Stimulated activated CD8-positive, alpha-beta memory T cell treated with anti-CD3 and anti-CD28 coated beads, Interleukin-15, amount 100 ng/mL, for 4 hours (primary cell): ENCODE measurements at regions not wholly inside any gene's neighbourhood (a gene's known extent, or its start where the extent isn't known, plus 50 kb on each side); places are given as distances from the start of the nearest gene placed in this dataset.
A peak's percentile ranks its signal among the peaks of the same experiment; 100 is the strongest.

Source experiments
- DNase-seq, 2 donors: peaks; one replicate each; pipeline ENCODE4 v3.0.0-alpha.2; 2020; ENCODE audit warnings: low read depth in 2 of 2

DNA sequence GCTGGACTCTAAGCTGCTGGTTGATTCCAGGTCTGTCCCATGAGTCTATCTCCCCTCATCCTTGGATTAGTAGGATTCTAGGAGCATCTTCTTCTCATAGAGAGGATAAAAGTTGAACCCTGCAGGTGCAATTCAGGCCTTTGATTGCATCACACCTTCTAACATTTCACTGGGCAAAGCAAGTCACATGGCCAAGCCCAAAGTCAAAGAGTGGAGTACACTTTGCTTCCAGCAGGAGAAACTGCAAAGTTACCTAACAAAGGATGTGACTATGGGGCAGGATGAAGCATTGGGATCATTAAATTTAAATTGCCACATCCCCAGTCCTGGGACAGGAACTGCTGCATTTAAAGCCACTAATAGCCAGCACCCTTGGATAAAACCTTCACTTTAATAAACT lies 51.0 kb upstream of the EGFLAM start:
- no peak for DNase-seq

DNA sequence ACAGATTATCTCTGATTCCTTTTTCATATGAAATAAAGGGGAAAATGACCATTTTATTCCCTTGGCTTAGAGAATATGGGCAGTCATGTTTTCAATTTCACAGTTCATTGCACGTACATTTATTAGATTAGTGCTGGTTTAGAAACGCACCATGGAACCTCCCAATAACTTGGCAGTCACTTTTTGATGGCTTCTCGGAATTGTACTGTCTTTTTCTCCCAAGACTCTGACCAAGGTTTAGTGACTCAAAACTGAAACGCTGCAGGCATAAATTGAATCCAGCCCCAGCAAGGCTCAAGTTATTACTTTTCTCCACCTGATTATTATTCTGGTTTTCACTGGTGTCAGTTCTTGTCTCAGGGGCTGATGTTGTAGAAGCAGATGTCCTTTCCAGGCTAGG lies 55.6 kb upstream of the EGFLAM start:
- no peak for DNase-seq

DNA sequence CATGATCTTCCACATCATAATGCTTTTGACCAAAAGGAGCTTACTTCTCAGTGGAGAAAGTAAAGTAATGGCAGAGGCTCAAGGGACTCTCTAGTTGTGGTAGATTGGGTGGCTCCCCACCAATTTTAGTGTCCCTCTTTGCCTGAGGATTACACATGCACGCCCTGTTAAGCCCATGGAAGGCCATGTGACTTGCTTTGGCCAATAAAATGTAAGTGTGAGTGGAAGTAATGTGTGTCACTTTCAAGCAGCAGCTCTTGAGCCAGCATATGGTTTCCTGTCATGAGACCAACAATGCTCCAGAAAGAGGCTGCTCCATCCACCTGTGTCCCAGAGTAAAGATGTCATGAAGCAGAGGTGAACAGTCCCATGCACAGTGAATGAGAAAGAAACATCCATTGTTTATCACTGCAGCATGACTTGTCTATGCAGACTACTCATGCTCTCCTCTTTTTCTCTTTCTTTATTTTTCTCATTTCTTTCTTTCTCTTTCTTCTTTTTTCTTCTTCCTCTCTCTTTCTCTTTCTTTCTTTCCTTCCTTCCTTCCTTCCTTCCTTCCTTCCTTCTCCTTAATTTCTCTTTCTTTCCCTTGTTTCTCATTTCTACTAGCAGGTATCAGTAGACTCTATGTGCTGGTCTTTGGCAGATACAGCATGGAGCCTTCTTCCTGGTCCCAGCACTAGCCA lies 57.3 kb upstream of the EGFLAM start:
- DNase-seq: no peak

DNA sequence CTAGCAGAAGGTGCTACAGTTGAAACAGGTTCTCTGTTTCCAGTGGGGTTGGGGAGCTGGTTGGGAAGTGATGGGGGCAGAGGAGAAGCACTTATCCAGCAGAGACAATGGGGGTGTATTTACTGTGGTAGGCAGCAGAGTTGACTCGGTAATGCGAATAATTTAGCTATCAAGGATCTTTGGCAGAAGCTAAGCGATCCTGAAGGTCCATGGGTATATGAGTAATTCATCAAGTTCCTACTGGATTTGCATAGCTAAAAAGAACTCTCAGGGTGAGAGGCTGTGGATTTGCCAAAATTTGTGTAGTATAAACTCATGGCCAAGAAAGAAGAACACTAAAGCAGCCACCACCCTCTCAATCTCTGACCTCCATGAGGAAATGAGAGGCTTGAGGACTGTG lies 61.2 kb upstream of the EGFLAM start:
- no peak for DNase-seq

DNA sequence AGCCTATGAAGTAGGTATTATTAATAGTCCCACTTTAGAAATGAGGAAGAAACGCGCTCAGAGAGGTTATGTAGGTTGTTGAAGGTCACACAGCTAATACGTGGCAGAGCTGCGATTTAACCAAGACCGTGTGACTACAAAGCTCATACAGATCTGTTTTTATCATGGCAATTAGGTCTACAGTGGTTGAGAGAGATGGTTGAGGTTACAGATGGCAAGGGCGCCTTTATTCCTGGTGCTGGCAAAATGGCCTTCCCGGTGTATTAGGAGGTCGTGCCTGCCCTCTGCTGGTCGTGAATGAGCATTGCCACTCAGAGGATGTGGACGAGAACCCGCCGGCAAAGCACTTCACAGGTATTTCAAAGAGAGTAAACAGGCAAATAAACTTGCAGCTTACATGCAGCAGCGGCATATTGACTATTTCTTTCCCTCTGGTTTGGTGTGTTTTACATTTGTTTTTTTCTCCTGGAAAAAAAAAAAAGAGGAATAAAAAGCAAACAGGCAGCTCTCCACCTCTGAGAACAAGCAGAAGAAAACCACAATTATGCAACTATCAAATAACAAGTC lies 65.3 kb upstream of the EGFLAM start:
- DNase-seq: peak; percentile 7 to 21

DNA sequence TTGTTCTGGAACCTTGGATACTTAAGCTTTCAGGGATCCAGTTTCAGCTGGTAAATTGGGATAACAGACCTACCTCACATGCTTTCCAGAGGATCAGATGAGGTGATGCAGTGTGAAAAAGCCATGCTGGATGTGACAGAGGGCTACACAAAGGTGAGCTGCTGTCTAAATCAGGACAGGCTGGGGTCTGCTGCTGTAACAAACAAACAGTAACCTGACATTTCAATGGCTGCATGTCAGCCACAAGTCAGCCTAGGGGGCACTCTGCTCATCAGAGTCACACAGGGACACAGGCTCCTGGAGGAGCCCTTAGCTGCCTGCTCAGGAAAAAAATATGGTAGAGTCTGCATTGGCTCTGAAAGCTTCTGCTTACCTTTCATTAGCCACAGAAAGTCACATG lies 66.7 kb upstream of the EGFLAM start:
- no peak for DNase-seq

DNA sequence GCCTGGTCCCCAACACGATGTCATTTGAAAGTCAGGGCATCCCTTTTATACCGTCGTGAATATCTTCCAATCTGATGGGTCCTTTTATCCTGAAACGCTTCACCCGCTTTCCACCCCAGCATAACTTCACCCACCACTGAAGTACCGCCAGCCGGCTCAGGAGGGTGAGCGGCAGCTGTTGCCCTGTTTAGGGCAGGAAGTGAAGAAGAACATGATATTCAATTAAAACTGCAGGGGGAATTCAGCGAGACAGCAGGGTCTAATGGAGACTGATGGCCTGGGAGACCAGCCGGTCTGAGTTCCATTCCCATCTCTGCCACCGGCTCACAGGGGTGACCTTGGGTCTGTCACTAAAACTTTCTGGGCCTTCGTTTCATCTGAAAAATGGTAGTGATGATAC lies 68.2 kb upstream of the EGFLAM start:
- DNase-seq: no peak

DNA sequence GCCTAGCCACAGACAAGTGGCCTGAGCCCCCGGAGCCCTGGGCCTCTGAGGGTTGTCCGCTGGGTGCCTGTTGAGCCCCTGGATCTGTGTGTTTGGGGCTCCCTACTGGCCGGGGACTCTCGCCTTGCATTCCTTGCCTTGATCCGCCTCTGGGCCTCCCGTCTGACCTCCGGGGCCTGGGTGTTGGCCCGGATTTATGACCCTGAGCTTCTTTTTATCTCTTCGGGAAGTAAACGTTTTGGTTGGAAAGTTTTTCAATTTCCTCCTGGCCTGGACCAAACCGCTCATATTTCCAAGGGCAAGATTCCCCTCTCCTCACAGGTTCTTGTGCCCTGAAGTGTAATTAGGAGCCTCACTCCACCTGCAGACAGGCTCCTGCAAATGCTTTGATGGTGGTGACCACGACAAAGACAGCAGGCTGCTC lies 69.3 kb upstream of the EGFLAM start:
- DNase-seq: no peak

DNA sequence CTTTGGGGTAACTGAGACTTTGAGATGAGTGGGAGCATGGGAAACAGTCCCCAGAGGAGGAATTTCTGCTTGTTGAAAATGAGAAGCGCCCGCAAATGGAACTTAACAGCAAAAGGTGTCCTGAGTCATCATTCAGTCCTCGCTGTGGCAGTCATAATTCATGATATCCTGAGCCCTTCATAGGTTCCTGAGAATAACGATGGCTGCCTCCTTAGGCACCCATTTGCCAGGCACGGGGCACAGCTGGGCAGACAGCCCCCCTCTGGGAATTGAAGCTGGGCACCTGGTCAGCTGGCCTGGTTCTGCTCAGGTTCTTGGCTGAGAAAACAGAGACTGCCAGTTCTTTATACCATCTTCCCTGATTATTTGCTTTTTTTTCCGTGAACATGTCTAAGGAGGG lies 69.8 kb upstream of the EGFLAM start:
- no peak for DNase-seq

DNA sequence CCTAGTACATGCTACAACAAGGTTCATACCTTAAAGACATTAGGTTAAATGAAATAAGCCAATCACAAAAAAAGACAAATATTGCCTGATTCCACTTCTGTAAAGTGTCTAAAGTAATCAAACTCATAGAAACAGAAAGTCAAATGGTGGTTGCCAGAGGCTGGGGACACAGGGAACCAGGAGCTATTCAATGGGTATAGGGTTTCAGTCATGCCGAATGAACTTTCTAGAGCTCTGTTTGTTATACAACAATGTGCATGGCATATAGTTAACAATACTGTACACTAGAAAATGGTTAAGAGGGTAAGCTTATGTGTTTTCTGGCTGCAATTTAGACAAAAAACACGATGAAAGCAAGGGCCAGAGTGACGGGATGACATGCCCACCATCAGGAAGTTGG lies 70.8 kb upstream of the EGFLAM start:
- no peak for DNase-seq

DNA sequence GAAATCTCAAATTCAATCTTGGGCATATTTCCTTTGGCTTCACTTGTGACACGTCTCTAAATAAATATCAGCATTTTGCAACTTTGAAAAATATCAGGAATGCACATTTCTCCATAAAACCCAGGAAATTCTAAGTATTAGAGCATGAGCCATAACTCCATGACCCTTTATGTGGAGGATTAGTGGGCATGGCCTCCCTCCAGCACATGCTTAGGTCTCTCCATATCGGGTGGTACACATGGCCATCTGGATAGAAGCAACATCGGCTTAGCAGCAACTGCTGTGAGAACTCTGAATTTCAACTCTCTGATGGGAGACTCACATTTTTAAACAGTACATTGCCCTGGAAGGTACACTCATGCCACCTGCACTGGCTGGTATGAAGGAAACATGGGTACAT lies 73.7 kb upstream of the EGFLAM start:
- no peak for DNase-seq

DNA sequence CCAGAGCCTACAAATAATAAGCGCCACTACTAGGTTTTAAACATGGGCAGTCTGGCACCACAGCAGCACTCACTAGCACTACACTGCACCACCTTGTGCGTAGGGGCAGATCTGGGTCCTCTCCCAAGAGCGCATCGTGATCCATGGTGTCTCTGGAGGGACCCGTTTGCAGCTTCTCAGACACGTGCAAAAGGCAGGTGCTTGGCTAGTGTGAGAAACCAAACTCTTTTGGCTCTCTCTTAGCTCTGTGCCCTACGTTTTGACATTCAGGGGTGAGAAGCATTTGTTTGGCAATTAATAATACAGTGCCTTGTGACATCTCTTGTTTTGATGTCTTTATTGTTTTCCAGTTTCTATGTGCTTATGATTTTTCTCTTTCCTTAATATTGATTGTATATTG lies 75.4 kb upstream of the EGFLAM start:
- no peak for DNase-seq

DNA sequence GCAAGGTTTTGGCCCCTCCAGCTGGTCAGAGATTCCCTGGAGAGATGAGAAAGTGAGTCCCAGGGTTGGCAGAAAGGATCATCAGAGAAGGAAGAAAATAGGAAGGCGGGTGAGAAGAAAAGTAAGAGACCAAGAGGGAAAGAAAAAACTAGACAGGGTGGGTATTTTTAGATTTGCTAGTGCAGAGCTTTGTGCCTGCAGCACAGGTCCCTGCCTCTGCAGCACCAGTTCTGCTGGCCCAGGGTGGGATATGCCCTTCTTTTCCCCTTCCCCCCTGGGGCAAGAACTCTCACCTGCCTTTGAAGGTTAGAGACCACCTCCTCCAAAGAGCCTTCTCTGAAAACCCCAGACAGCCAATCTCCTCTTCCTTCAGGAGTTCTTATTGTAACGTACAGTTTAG lies 90.3 kb upstream of the EGFLAM start:
- DNase-seq: no peak

DNA sequence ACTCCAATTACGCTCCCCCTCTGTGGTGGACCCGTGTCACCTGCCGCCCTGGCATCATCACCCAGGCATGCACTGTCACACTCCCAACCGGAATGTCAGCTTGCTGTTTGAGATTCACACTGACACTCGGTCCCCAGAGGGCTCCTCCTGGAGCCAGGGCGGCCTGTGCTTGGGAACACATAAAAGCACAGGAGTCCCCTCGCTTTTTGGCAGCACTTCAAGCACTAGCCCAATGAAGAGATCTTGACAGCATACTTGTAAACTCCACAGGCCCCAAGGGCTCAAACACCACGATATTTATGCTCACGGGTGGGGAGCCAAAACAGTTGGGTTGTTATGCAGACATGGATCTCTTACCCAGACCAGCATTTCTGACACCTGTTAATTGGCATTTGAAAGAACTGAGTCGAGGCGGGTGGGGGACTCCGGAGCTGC lies 90.8 kb upstream of the EGFLAM start:
- DNase-seq: no peak

DNA sequence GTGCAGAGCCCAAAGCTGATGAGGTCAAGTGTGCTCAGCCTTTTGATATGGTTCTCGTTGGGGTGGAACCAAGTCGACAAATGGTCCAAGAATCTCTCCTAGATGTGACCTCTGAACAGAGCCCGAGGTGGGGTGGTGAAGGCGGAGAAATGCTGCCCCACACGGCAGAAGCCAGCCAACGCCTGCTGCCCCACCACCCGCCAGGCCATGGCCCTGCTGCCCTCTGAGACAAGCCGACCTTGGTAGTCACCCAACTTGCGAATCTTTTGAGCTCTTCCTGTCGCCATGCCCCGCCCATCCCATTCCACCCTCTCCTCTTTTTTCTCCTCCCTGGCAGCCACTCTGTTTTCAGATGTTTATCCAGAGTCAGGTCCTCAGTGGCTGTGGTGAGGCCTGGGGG lies 91.5 kb upstream of the EGFLAM start:
- DNase-seq: no peak

DNA sequence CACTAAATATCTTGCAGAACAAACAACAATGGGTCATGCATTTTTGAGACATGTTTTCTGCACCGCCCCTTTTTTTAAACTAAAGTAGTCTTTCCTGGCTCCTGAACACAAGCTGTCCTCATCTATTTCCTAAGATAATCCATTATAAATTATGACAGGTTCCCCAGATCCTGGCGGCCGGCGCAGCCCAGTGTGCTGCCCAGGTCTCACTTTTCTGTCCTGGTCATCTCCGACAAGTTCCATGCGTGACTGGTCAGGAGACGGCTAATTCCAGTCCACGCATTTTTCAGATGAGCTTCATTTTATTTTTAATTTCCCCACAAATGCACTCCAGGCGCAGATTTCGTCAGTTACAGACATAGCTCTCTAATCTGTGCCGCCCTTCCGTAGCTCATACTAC lies 92.9 kb upstream of the EGFLAM start:
- DNase-seq: no peak

DNA sequence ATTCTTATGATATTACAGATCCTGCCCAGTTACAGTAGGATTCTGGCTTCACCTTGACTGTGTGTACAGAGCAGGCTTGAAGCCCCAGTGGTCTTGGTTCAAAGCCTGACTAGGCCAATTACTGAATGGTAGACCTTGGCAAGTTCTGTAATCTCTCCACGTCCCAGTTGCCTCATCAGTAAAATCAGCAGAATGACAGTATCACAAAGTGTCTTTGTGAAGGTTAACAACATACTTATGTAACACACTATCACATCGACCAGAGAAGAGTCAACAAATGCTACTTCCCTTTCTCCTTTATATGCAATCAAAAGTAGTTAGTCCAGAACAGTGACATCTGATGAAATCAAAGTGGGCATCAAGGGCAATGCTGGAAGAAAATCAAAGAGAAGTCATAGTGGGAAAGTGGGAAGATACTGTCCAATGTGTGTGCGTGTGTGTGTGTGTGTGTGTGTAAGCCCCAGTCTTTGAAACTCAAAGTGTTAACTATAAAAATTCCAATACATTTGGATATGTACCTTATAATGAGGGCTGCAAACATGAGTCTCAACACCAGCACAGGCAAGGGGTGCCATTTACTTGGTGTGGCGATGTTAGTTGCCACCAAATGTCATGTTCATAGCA lies 93.5 kb upstream of the EGFLAM start:
- DNase-seq: no peak

DNA sequence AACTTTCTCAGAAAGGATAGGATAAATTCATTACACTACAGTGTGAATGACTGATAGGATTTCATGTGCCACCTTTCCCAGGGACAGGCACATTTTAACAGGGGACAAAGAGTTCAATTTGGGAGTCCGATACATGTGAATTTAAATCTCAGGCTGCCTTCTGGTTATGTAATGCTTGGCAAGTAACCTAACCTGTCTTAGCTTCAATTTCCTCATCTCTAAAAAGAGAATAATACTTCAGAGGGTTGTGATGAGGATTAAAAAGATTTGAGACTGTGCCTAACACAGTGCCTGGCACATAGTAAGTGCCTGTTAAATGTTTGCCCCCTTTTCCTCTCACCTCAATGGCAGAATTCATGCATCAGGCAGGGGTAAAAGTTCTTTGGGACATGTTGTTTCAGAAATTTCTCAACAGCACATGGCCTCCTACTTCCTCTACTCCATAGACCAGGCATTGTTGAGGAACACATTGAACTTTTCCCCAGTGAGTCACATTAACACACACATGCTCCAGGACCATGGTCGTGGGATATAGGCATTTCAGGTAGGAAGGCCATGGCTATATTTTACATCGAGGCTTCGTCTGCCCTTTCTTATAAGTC lies 94.6 kb upstream of the EGFLAM start:
- DNase-seq: no peak

DNA sequence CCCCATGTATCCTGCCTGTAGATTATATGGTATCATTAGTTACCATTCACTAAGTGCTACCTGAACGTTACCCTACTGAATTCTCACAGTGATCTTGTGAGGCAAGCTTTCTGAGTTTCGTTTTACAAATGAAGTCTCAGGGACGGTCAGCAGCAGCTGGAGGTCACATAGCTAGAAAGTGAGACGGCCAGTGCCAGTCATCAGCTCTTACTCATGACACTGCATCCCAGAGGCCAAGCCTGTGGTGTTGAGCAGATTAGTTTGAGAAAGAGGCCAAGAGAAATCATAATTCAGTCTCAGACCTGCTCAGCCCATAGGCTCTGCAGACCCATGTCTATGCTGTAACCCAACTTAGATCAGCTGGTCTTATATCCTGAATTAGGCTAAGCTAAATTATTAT lies 95.7 kb upstream of the EGFLAM start:
- DNase-seq: no peak

DNA sequence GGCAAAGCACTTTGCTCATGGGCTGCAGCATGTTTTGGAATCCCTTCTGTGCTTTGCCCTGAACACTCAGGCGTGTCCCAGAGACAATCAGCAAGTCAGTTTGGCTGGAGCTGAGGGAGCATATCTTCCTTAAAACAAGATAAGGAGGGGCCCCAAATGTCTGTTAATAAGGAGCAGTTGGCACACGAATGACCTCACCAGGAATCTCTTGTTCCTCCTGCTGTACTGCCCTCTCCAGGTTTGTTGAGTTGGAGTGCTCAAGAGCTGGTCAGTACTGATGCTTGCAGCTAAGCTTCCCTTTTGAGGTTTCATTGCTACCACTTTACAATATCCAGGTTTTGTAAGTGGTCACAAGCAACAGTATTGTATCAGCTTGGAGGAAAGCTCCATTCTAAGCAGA lies 101.3 kb upstream of the EGFLAM start:
- DNase-seq: no peak

DNA sequence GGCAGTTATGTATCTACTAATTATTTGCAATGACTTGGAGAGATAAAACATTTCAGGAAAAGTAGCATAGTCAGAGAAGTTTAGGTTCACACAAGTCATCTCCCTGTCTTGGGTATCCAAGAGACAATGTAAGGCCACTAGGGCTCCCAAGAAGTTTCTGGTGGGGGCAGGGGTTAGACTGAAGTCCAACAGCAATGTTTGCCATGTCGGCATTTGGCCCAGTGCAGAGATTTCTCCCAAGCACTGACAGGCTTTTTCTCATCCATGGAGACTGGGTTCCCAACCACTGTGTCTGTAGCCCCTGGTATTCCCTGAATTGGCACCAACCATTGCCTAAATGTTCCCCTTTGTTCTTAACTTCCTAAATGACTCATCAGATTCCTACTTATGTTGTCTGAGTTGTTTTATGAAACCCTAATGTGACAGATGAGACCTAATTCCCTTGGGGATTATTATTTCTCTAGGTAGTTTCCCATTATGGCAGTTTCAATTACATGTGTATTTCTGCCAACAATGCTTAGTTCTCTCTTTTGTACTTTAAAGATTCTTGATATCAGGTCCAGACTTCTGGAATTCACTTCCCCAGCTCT lies 103.6 kb upstream of the EGFLAM start:
- no peak for DNase-seq

DNA sequence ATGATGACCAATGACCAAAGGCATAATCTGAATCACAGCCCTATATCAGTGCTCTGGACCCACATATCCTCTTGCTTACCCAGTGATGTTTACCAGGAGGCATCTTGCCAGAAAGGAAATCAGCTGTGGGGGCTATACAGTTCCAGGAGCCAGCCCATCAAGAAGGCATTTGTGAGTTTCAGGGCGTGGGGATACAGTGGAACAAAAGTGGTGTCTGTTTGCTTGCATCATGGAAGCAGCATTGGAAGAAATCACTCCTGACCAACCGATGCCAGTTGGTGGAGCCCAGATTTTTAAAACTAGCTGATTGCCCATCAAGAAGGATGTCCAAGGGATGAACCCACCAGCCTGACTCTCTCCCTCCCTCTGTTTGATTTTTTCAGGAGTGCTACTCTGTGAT lies 106.5 kb upstream of the EGFLAM start:
- DNase-seq: no peak

DNA sequence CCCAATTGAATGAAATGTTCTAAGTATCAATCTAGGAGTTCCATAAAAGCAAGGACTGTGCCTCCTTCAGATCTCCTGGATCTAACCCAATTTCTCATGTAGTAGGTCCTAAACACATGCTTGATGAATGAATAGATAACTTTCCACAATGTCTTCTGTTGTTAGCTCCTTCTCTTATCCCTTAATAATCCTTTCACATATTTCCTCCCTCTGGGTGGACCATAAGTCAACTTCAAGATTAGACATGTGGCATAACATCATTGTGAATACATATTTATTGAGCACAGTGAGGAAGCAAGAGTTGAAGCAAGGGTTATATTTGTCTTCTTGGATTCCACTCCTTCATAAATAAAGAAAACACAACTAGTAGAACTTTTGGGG lies 108.6 kb upstream of the EGFLAM start:
- no peak for DNase-seq
